Smooth muscle cell (in vitro differentiated cells): ENCODE measurements at regions not wholly inside any gene's neighbourhood (a gene's known extent, or its start where the extent isn't known, plus 50 kb on each side); places are given as distances from the start of the nearest gene placed in this dataset.

Source experiments
- DNase-seq: peaks from one replicate; lab custom pipeline; 2025; ENCODE audit not compliant: unreplicated experiment; lab: John Stamatoyannopoulos, UW
- H2AFZ ChIP-seq: fragments of 200-600 bp; sonication (generic); 2 replicates; pipeline ENCODE4 v1.6.0; 2016; ENCODE audit warnings: antibody characterized with exemption, low read depth, mild to moderate bottlenecking
- H3F3A ChIP-seq: fragments of 200-600 bp; sonication (generic); 2 replicates; pipeline ENCODE4 v1.6.0; 2017; ENCODE audit warnings: antibody characterized with exemption, low read depth
- H3K27ac ChIP-seq: fragments of 200-600 bp; sonication (generic); 2 replicates; pipeline ENCODE4 v1.5.1; 2016; ENCODE audit warnings: low read depth, mild to moderate bottlenecking
- H3K27me3 ChIP-seq: fragments of 200-600 bp; sonication (generic); 2 replicates; pipeline ENCODE4 v1.6.1; 2016; ENCODE audit warnings: low read depth, mild to moderate bottlenecking
- H3K36me3 ChIP-seq: fragments of 200-600 bp; sonication (generic); 2 replicates; pipeline ENCODE4 v1.5.1; 2016; ENCODE audit warnings: low read depth
- H3K4me1 ChIP-seq: fragments of 200-600 bp; sonication (generic); 2 replicates; pipeline ENCODE4 v1.5.1; 2016; ENCODE audit warnings: low read depth
- H3K4me2 ChIP-seq: fragments of 200-600 bp; sonication (generic); 2 replicates; pipeline ENCODE4 v1.6.0; 2016; ENCODE audit warnings: mild to moderate bottlenecking
- H3K4me3 ChIP-seq: fragments of 200-600 bp; sonication (generic); 2 replicates; pipeline ENCODE4 v1.5.1; 2016; ENCODE audit warnings: mild to moderate bottlenecking
- H3K79me2 ChIP-seq: fragments of 200-600 bp; sonication (generic); 2 replicates; pipeline ENCODE4 v1.6.0; 2016; ENCODE audit warnings: low read depth, mild to moderate bottlenecking
- H3K9ac ChIP-seq: fragments of 200-600 bp; sonication (generic); 2 replicates; pipeline ENCODE4 v1.6.0; 2016; ENCODE audit warnings: low read depth
- H3K9me3 ChIP-seq: fragments of 200-600 bp; sonication (generic); replicated peaks from 2 replicates; pipeline ENCODE4 v1.5.1; 2016; ENCODE audit warnings: low read depth
- H4K20me1 ChIP-seq: fragments of 200-600 bp; sonication (generic); 2 replicates; pipeline ENCODE4 v1.6.0; 2016; ENCODE audit warnings: low read depth
- CTCF ChIP-seq: fragments of 200-600 bp; sonication (generic); IDR thresholded peaks from 2 replicates; pipeline ENCODE4 v1.5.1; 2017; ENCODE audit warnings: borderline replicate concordance, mild to moderate bottlenecking, antibody characterized with exemption; ENCODE audit not compliant: insufficient read depth, poor library complexity, severe bottlenecking
- WGBS: methylation state at CpG from one replicate; pipeline ENCODE4 v1.1.7; 2016; ENCODE audit warnings: low lambda C conversion rate; 5-methylcytosine and 5-hydroxymethylcytosine counted together

- Histone ChIP-seq H4K20me1 (peaks cover 9% of the 10 kb centered on the region), H3K4me3 (no peak overlapping the region), H3K9me3 (no peaks in the 10 kb centered on the region), H3K36me3 (no peaks in the 10 kb centered on the region), H3K9ac (no peak overlapping the region), H3K4me2 (no peak overlapping the region), H3F3A (no peaks in the 10 kb centered on the region), H3K27me3 (no peaks in the 10 kb centered on the region), H2AFZ (no peak overlapping the region), H3K4me1 (no peaks in the 10 kb centered on the region), H3K79me2 (no peaks in the 10 kb centered on the region), H3K27ac (no peak overlapping the region)
- no peak for TF ChIP-seq CTCF
- no peak for DNase-seq
- 74% methylated on average over 3 of the region's 3 CpGs for WGBS
Observed at GRCh38 chr14:40987481-40987880, 619.2 kb upstream of the LRFN5 start.

GRCh38 chr14:40986655-40987054, 620.0 kb upstream of the LRFN5 start:
- no peak overlapping the region for H3K4me3 ChIP-seq
- H3K9me3 ChIP-seq, result no peaks in the 10 kb centered on the region
- no peaks in the 10 kb centered on the region for H3K27me3 ChIP-seq
- no peak overlapping the region for H2AFZ ChIP-seq
- DNase-seq, result no peak
- H3K9ac ChIP-seq, result no peak overlapping the region
- no peaks in the 10 kb centered on the region for H3K36me3 ChIP-seq
- H3K4me2 ChIP-seq, result no peak overlapping the region
- WGBS, result 96% methylated on average over 1 of the region's 1 CpG
- no peaks in the 10 kb centered on the region for H3K4me1 ChIP-seq
- H3K79me2 ChIP-seq, result no peaks in the 10 kb centered on the region
- no peak for TF ChIP-seq CTCF
- H3K27ac ChIP-seq, result no peak overlapping the region
- peaks cover 9% of the 10 kb centered on the region for H4K20me1 ChIP-seq
- H3F3A ChIP-seq, result no peaks in the 10 kb centered on the region

- DNase-seq, result no peak
- no peaks in the 10 kb centered on the region for H3K4me1 ChIP-seq
- H3K27ac ChIP-seq, result no peak overlapping the region
- no peak overlapping the region for H3K4me3 ChIP-seq
- H3K4me2 ChIP-seq, result no peak overlapping the region
- H4K20me1 ChIP-seq, result peaks cover 9% of the 10 kb centered on the region
- no peak for TF ChIP-seq CTCF
- H2AFZ ChIP-seq, result no peak overlapping the region
- no peaks in the 10 kb centered on the region for H3F3A ChIP-seq
- H3K36me3 ChIP-seq, result no peaks in the 10 kb centered on the region
- H3K27me3 ChIP-seq, result no peaks in the 10 kb centered on the region
- H3K9ac ChIP-seq, result no peak overlapping the region
- H3K9me3 ChIP-seq, result no peaks in the 10 kb centered on the region
- no peaks in the 10 kb centered on the region for H3K79me2 ChIP-seq
- 96% methylated on average over 4 of the region's 4 CpGs for WGBS
Observed at GRCh38 chr14:40985584-40985983, 621.1 kb upstream of the LRFN5 start.

GRCh38 chr14:40983604-40984003, 623.1 kb upstream of the LRFN5 start:
- no peak overlapping the region for H3K27ac ChIP-seq
- H3F3A ChIP-seq, result no peaks in the 10 kb centered on the region
- H3K9me3 ChIP-seq, result no peaks in the 10 kb centered on the region
- no peaks in the 10 kb centered on the region for H3K79me2 ChIP-seq
- TF ChIP-seq CTCF, result no peak
- no peak overlapping the region for H2AFZ ChIP-seq
- no peak overlapping the region for H3K9ac ChIP-seq
- WGBS, result 97% methylated on average over 3 of the region's 3 CpGs
- no peaks in the 10 kb centered on the region for H3K4me1 ChIP-seq
- H3K36me3 ChIP-seq, result no peaks in the 10 kb centered on the region
- no peak for DNase-seq
- peaks cover 2% of the 10 kb centered on the region for H4K20me1 ChIP-seq
- H3K4me3 ChIP-seq, result no peak overlapping the region
- H3K4me2 ChIP-seq, result no peak overlapping the region
- H3K27me3 ChIP-seq, result no peaks in the 10 kb centered on the region
